ENCODE measurements at regions not wholly inside any gene's neighbourhood (a gene's known extent, or its start where the extent isn't known, plus 50 kb on each side); places are given as distances from the start of the nearest gene placed in this dataset.

DNA sequence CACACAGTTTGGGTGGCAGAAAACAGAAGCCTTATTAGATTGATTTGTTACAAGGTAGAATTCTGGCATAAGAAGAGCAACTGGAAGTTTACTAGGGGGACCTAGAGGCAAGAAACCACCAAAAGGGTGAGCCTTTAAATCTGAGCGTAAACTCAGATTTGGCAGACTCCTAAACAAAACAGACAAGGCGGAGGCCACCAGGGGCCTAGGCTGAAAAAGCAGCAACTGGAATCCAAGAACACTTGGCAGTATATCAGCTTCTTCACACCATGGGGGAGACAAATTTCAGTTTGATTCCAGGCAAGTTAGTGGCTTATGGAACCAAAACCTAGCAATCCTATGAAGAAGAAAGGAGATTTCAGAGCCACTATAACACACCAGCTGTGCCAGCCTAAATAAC lies 220.0 kb downstream of the C3orf38 start:
- Histone ChIP-seq H3K4me3 (ENCODE audit: low read depth, low read length) (no peak overlapping the region), H3K27ac (no peak overlapping the region), H3K36me3 (replicated peaks) (no peaks in the 10 kb centered on the region), H3K27me3 (replicated peaks) (no peaks in the 10 kb centered on the region)
- DNase-seq: no peak
- in situ Hi-C loops (cut with HindIII; ENCODE audit: low pct_ligation_motif_present, low sequenced_read_pairs): no loop called here
- TF ChIP-seq, protein P1, sequence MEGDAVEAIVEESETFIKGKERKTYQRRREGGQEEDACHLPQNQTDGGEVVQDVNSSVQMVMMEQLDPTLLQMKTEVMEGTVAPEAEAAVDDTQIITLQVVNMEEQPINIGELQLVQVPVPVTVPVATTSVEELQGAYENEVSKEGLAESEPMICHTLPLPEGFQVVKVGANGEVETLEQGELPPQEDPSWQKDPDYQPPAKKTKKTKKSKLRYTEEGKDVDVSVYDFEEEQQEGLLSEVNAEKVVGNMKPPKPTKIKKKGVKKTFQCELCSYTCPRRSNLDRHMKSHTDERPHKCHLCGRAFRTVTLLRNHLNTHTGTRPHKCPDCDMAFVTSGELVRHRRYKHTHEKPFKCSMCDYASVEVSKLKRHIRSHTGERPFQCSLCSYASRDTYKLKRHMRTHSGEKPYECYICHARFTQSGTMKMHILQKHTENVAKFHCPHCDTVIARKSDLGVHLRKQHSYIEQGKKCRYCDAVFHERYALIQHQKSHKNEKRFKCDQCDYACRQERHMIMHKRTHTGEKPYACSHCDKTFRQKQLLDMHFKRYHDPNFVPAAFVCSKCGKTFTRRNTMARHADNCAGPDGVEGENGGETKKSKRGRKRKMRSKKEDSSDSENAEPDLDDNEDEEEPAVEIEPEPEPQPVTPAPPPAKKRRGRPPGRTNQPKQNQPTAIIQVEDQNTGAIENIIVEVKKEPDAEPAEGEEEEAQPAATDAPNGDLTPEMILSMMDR (IDR thresholded peaks at IDR 0.05; ENCODE audit: low read depth, low read length, missing control alignments): no peak

DNA sequence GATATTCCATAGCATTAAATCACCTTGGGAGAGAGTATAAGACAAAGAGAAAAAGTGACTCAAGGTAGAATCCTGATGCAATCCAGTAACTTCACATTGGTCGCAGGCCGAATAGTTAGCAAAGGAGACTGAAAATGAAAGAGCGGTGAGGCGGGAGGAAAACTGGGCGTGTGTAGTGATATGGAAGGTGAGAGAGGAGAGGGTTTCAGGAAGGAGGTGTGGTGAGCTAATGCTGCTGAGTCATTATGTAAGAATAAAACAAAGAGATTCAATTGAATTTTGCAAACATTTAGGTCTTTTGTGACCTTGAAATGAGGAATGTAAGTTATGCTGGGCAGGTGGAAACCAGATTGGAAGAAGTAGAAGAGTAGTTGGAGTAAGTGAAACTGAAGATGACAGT lies 235.3 kb downstream of the C3orf38 start:
- H3K36me3 ChIP-seq (replicated peaks): no peaks in the 10 kb centered on the region
- H3K27ac ChIP-seq: no peak overlapping the region
- no peak for DNase-seq
- TF ChIP-seq, protein P1 (IDR thresholded peaks at IDR 0.05; ENCODE audit: low read depth, low read length, missing control alignments): no peak
- no peaks in the 10 kb centered on the region for H3K27me3 ChIP-seq (replicated peaks)
- in situ Hi-C loops (cut with HindIII; ENCODE audit: low pct_ligation_motif_present, low sequenced_read_pairs): no loop called here
- H3K4me3 ChIP-seq (ENCODE audit: low read depth, low read length): no peak overlapping the region

DNA sequence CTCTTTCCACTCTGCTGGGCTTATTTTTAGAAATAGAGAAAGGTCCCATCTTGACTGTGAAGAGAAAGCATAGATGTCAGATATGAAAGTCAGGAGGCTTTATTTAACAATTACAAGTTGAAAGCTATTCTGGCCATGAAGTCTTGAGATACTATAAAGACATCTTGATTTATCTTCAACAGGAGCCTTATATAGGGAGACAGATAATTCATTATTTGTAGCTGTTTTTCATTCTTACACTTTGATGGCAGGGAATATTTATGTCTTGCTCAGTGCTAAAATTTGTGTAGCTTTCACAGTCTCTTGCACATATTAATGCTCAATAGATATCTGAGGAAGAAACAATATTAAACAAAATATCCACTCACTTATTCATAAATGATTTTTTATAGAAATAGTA lies 248.8 kb downstream of the C3orf38 start:
- in situ Hi-C loops (cut with HindIII; ENCODE audit: low pct_ligation_motif_present, low sequenced_read_pairs): no loop called here
- Histone ChIP-seq H3K36me3 (replicated peaks) (no peaks in the 10 kb centered on the region), H3K4me3 (ENCODE audit: low read depth, low read length) (no peak overlapping the region), H3K27ac (no peak overlapping the region), H3K27me3 (replicated peaks) (no peaks in the 10 kb centered on the region)
- TF ChIP-seq, protein P1 (IDR thresholded peaks at IDR 0.05; ENCODE audit: low read depth, low read length, missing control alignments): no peak
- DNase-seq: no peak

DNA sequence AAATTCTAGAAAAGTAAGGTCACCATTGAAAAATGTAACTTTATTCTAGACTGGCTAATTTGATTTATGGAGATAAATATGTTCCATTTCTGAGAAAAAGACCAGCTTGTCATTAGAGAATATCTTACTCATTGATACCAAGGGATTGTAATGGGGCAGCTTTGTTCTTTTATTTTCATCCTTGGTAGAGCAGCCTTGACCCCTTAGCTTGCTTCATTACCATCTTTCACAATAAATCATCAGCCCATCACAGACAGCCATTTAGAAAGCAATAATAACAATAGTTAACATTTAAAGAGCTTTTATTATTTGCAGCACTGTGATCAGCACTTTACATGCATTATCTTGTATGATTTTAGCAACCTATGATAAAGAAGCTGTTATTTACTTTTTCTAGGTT lies 253.6 kb downstream of the C3orf38 start:
- in situ Hi-C loops (cut with HindIII; ENCODE audit: low pct_ligation_motif_present, low sequenced_read_pairs): no loop called here
- TF ChIP-seq, protein P1 (IDR thresholded peaks at IDR 0.05; ENCODE audit: low read depth, low read length, missing control alignments): no peak
- H3K27ac ChIP-seq: no peak overlapping the region
- no peaks in the 10 kb centered on the region for H3K27me3 ChIP-seq (replicated peaks)
- no peak for DNase-seq
- H3K4me3 ChIP-seq (ENCODE audit: low read depth, low read length): no peak overlapping the region
- no peaks in the 10 kb centered on the region for H3K36me3 ChIP-seq (replicated peaks)

DNA sequence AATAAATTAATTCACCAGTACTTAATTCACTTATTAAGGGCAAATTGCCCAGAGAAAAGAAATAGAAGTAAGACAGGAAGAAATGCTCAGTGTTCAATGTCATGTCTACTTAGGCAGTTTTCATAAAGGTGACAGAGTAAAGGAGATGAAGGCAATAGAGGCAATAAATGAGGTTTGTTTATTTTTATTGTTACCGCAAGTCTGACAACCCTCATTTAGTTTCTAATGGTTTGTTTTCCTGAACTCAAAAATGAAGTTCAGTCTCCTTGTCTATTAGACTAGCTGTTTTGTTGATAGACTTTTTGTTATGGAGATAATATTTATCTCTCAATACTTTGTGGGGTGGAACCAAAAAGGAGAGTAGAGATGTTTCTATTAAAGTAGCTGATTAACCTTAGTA lies 258.3 kb downstream of the C3orf38 start:
- Histone ChIP-seq H3K27me3 (replicated peaks) (no peaks in the 10 kb centered on the region), H3K36me3 (replicated peaks) (no peaks in the 10 kb centered on the region), H3K4me3 (ENCODE audit: low read depth, low read length) (no peak overlapping the region), H3K27ac (no peak overlapping the region)
- in situ Hi-C loops (cut with HindIII; ENCODE audit: low pct_ligation_motif_present, low sequenced_read_pairs): no loop called here
- TF ChIP-seq, protein P1 (IDR thresholded peaks at IDR 0.05; ENCODE audit: low read depth, low read length, missing control alignments): no peak
- no peak for DNase-seq

DNA sequence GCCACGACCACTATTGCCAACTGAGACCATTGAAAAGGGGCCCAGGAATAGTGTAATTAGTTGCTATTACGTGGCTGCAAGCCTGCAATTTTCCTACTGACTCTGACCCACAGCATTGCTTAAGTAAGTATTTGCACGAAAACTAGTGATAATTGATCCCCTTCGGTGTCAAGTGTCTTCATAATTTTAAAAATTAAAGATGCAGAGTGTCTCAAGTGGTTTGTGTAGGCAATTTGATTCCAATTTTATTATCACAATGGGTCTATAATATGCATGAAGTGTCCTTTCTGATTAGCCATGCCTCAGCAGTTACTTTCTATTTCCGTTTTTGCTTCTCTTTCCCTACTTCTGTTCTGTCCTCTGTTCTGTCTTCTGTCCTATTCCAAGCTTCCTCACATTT lies 259.2 kb downstream of the C3orf38 start:
- in situ Hi-C loops (cut with HindIII; ENCODE audit: low pct_ligation_motif_present, low sequenced_read_pairs): no loop called here
- H3K4me3 ChIP-seq (ENCODE audit: low read depth, low read length): no peak overlapping the region
- no peak overlapping the region for H3K27ac ChIP-seq
- no peaks in the 10 kb centered on the region for H3K27me3 ChIP-seq (replicated peaks)
- no peak for DNase-seq
- TF ChIP-seq, protein P1 (IDR thresholded peaks at IDR 0.05; ENCODE audit: low read depth, low read length, missing control alignments): no peak
- H3K36me3 ChIP-seq (replicated peaks): no peaks in the 10 kb centered on the region

Measured in brain microvascular endothelial cell (primary cell).